Astrocyte (in vitro differentiated cells and primary cell): ENCODE measurements at regions not wholly inside any gene's neighbourhood (a gene's known extent, or its start where the extent isn't known, plus 50 kb on each side); places are given as distances from the start of the nearest gene placed in this dataset.

Experiments used
- CTCF ChIP-seq: IDR thresholded peaks from 2 replicates; pipeline ENCODE4 v1.5.1; 2011; ENCODE audit warnings: low read depth, mild to moderate bottlenecking, inconsistent platforms, low read length, moderate library complexity; ENCODE audit not compliant: insufficient read depth
- EZH2 ChIP-seq: IDR thresholded peaks from 2 replicates; pipeline ENCODE4 v1.6.1; 2012; ENCODE audit warnings: mild to moderate bottlenecking, low read length, inconsistent platforms; ENCODE audit not compliant: insufficient read depth

GRCh38 chr18:24543795-24544498, 83.5 kb downstream of the HRH4 start:
- TF ChIP-seq CTCF = peak; percentile 52
- TF ChIP-seq EZH2 = no peak
